Lung (tissue), 11 donors: ENCODE measurements at regions not wholly inside any gene's neighbourhood (a gene's known extent, or its start where the extent isn't known, plus 50 kb on each side); places are given as distances from the start of the nearest gene placed in this dataset.

Experiments used
- ATAC-seq: fragments of 200-7000 bp; cut with Tn5 transposase; one replicate; pipeline ENCODE4 v1.9.1; 2020; ENCODE audit warnings: moderate number of reproducible peaks; ENCODE audit not compliant: insufficient read depth, low FRiP score
- DNase-seq, 3 donors: peaks; one replicate each; pipeline ENCODE4 v3.0.0-alpha.2; 2013 to 2017
- H3K27ac ChIP-seq, 2 donors: one replicate each; pipeline ENCODE4 v1.5.1; 2013; ENCODE audit warnings: mild to moderate bottlenecking in 2 of 2, moderate library complexity in 2 of 2, control low read depth in 1 of 2, inconsistent platforms in 1 of 2, low read depth in 1 of 2, low read length in 1 of 2
- H3K27me3 ChIP-seq, 3 donors: one replicate each; pipeline ENCODE4 v1.5.1; 2013; ENCODE audit warnings: low read length in 2 of 3; ENCODE audit not compliant: control insufficient read depth in 3 of 3, insufficient read depth in 3 of 3
- H3K36me3 ChIP-seq, 4 donors: one replicate each; pipeline ENCODE4 v1.5.1; 2013; ENCODE audit warnings: low read length in 4 of 4, mild to moderate bottlenecking in 1 of 4, moderate library complexity in 1 of 4; ENCODE audit not compliant: control insufficient read depth in 4 of 4, insufficient read depth in 4 of 4
- H3K4me1 ChIP-seq, 5 donors: one replicate each; pipeline ENCODE4 v1.5.1; 2013; ENCODE audit warnings: low read length in 5 of 5, mild to moderate bottlenecking in 2 of 5, moderate library complexity in 1 of 5; ENCODE audit not compliant: control insufficient read depth in 5 of 5, insufficient read depth in 5 of 5
- H3K4me3 ChIP-seq: one replicate; pipeline ENCODE4 v1.5.1; 2013; ENCODE audit warnings: mild to moderate bottlenecking, control low read depth, moderate library complexity
- H3K9ac ChIP-seq, 2 donors: one replicate each; pipeline ENCODE4 v1.5.1; 2013; ENCODE audit warnings: low read length in 2 of 2, control low read depth in 1 of 2; ENCODE audit not compliant: insufficient read depth in 1 of 2
- H3K9me3 ChIP-seq, 4 donors: one replicate each; pipeline ENCODE4 v1.5.1; 2013; ENCODE audit warnings: low read length in 3 of 4, mild to moderate bottlenecking in 1 of 4, moderate library complexity in 1 of 4; ENCODE audit not compliant: control insufficient read depth in 4 of 4, insufficient read depth in 3 of 4
- CTCF ChIP-seq: IDR thresholded peaks from 2 replicates; pipeline ENCODE4 v1.5.1; 2012; ENCODE audit warnings: mild to moderate bottlenecking; ENCODE audit errors: control extremely low read depth, extremely low read depth
- WGBS, 2 donors: extraction: QIAGEN DNeasy Blood & Tissue Kit; methylation state at CpG; one replicate each; pipeline ENCODE4 v1.1.7; 2013; 5-methylcytosine and 5-hydroxymethylcytosine counted together
- donor health status: control.
- donor health status: control.
- donor health status: Bipolar disorder and iron deficiency.
- donor health status: healthy.
- donor health status: DM: yes; HTN: yes; CAD: no.

- Histone ChIP-seq H3K36me3 (no peaks in the 10 kb centered on the region), H3K9me3 (no peaks in the 10 kb centered on the region), H3K4me3 (no peak overlapping the region), H3K4me1 (no peaks in the 10 kb centered on the region), H3K9ac (no peak overlapping the region), H3K27ac (no peak overlapping the region), H3K27me3 (no peaks in the 10 kb centered on the region)
- no peak for TF ChIP-seq CTCF
- ATAC-seq, result no peak
- 92 to 95% methylated on average over 2 of the region's 2 CpGs for WGBS, 2 donors
- no peak for DNase-seq
These were observed 61.7 kb upstream of the PPP2R2B start for GRCh38 chr5:146940295-146940694.

GRCh38 chr5:146944019-146944418, 65.5 kb upstream of the PPP2R2B start:
- ATAC-seq (no peak), DNase-seq (no peak)
- Histone ChIP-seq H3K9ac (no peak overlapping the region), H3K4me3 (no peak overlapping the region), H3K36me3 (no peaks in the 10 kb centered on the region), H3K27me3 (no peaks in the 10 kb centered on the region), H3K27ac (no peak overlapping the region), H3K4me1 (no peaks in the 10 kb centered on the region), H3K9me3 (no peaks in the 10 kb centered on the region)
- no peak for TF ChIP-seq CTCF
- 86 to 96% methylated on average over 3 of the region's 3 CpGs for WGBS, 2 donors

DNA sequence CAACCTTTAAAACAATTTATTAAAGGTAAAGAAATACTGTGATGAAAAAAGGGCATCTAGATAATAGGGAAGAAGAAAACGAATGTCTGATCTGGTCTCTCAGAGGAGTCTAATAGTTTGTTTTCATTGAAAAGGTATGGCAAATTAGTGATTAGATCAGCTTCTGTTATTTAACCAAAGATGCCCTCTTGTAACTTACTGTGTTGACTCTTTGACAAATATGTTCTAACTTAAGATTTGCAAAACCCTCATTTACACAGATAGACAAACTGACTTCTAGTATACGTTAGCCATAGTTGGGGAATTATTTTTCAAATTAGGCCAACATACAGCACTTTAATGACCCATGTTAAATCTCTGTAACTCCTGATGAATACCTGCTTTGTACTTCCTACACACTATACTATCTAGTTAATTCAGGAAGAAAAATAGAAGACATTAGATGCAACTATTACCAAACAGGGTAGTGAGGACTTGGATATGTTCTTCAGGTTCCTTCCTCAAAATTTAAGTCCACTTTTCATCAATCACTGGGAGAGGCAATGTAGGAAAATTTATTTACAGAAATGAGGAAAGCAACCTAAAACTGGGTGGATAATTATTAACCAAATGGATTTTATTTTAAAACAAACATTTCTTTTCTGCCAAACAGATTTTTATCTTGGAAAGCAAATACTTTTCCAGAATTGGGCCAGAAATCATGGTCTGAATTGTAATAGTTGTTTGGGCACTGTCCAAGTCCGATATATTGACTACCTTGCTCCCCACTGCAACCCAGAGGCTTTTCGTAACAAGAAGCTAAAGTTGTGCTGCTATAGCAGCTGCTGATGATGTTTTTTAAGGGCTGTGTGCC, 66.4 kb upstream of the PPP2R2B start:
- TF ChIP-seq CTCF, result no peak
- no peak for ATAC-seq
- WGBS, 2 donors, result 67 to 85% methylated on average over 4 of the region's 4 CpGs
- H3K36me3 ChIP-seq, result no peaks in the 10 kb centered on the region
- no peak overlapping the region for H3K4me3 ChIP-seq
- H3K27ac ChIP-seq, result no peak overlapping the region
- DNase-seq, result no peak
- no peaks in the 10 kb centered on the region for H3K27me3 ChIP-seq
- no peaks in the 10 kb centered on the region for H3K9me3 ChIP-seq
- H3K9ac ChIP-seq, result no peak overlapping the region
- H3K4me1 ChIP-seq, result no peaks in the 10 kb centered on the region
